ENCODE measurements at regions not wholly inside any gene's neighbourhood (a gene's known extent, or its start where the extent isn't known, plus 50 kb on each side); places are given as distances from the start of the nearest gene placed in this dataset.

GRCh38 chr15:95742256-95742655 lies 588.2 kb upstream of the NR2F2 start:
- TF ChIP-seq ZNF274 (IDR thresholded peaks at IDR 0.05; ENCODE audit: low read depth, low read length) (no peak), YY1 (IDR thresholded peaks at IDR 0.05; ENCODE audit: insufficient read depth, insufficient read length) (no peak), SUZ12 (IDR thresholded peaks at IDR 0.05; ENCODE audit: extremely low read depth, insufficient read depth, insufficient read length) (no peak)
